AG10803 (cell line): ENCODE measurements at regions not wholly inside any gene's neighbourhood (a gene's known extent, or its start where the extent isn't known, plus 50 kb on each side); places are given as distances from the start of the nearest gene placed in this dataset.

Source experiments
- DNase-seq: peaks from one replicate; pipeline ENCODE4 v3.0.0; 2010; ENCODE audit warnings: low read depth
- H3K4me3 ChIP-seq: 2 replicates; pipeline ENCODE4 v1.5.1; 2011; ENCODE audit warnings: mild to moderate bottlenecking, low read length, control low read depth
- TF ChIP-seq, protein P1 (sequence below): conservative IDR thresholded peaks from 2 replicates; pipeline ENCODE4 v1.5.1; 2011; ENCODE audit warnings: mild to moderate bottlenecking, low read length, control low read depth, inconsistent platforms

GRCh38 chr16:64892835-64893785, 228.8 kb downstream of the CDH11 start:
- TF ChIP-seq, protein P1, sequence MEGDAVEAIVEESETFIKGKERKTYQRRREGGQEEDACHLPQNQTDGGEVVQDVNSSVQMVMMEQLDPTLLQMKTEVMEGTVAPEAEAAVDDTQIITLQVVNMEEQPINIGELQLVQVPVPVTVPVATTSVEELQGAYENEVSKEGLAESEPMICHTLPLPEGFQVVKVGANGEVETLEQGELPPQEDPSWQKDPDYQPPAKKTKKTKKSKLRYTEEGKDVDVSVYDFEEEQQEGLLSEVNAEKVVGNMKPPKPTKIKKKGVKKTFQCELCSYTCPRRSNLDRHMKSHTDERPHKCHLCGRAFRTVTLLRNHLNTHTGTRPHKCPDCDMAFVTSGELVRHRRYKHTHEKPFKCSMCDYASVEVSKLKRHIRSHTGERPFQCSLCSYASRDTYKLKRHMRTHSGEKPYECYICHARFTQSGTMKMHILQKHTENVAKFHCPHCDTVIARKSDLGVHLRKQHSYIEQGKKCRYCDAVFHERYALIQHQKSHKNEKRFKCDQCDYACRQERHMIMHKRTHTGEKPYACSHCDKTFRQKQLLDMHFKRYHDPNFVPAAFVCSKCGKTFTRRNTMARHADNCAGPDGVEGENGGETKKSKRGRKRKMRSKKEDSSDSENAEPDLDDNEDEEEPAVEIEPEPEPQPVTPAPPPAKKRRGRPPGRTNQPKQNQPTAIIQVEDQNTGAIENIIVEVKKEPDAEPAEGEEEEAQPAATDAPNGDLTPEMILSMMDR: peak; percentile 16
- H3K4me3 ChIP-seq: peak overlapping the region; percentile 52
- peak; percentile 95 for DNase-seq

- DNase-seq: no peak
- TF ChIP-seq, protein P1: no peak
These were observed 232.4 kb downstream of the CDH11 start for GRCh38 chr16:64889446-64889845.

GRCh38 chr16:64887651-64888050, 234.2 kb downstream of the CDH11 start:
- TF ChIP-seq, protein P1: no peak
- DNase-seq: no peak
- H3K4me3 ChIP-seq: no peak overlapping the region

More at GRCh38 chr16:64889446-64889845, 232.4 kb downstream of the CDH11 start:
- H3K4me3 ChIP-seq: no peak overlapping the region

DNA sequence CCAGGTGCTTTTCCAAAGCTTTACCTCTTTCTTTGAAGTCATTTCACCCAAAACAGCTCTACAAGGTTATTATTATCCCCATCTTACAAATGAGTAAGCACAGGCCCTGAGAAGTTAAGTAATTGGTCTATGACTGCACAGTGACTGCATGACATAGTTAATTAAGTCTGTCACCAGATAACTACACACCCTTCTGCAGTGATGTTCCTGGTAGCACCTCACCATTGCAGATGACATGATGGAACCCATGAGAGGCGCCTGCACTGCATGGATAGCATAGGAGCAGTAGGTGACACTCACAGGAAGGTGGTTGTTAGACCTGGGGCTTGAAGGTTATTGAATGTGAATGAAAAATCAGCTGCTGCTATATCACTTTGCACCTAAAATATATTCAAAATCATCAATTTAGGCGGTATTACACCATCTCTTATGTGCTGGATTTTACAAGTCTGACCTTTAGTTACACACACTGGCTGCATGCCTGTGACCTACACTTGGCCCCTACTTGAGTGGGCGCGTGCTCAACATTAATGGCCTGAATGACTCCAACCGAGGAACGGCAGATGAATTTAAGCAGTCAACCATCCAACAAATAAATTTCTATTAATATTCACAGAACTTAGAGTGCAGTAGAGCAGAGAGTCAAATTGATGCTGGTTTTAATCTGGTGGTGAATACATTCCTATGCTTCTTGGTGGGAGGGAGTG, 239.6 kb downstream of the CDH11 start:
- DNase-seq: no peak
- no peak overlapping the region for H3K4me3 ChIP-seq
- TF ChIP-seq, protein P1: no peak

DNA sequence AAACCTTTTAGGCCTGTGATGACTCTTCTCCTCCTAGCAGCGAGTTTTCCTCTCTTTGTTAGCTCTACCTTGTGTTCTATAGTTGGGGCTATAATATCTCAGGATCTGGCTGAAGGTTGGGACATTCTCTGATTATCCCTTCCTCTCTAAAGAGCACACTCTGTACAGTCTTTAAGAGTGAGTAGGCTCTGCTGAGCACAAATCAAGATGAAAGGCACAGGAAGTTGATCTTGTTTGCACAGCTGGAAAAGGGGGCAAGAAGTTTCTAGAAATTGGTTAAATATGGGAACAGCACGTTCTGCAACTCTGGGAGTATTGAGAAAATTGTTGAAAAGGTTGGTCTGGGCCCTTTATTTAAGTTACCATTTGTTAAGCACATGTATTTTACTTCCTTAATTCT, 240.9 kb downstream of the CDH11 start:
- TF ChIP-seq, protein P1: no peak
- H3K4me3 ChIP-seq: no peak overlapping the region
- DNase-seq: peak; percentile 42

DNA sequence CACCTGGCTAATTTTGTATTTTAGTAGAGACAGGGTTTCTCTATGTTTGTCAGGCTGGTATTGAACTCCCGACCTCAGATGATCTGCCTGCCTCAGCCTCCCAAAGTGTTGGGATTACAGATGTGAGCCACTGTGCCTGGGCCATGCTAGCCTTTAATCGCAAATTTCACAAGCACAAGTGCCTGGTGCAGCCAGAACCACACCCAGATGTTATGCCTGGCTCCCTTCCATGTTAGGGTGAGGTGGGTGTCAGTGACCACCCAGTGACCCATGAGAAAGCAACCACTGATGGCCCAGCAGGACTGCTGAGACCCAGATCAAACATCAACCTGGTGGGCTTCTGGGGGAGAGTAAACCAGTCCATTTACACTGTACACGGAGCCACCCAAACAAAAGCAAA, 241.9 kb downstream of the CDH11 start:
- TF ChIP-seq, protein P1: no peak
- no peak overlapping the region for H3K4me3 ChIP-seq
- DNase-seq: no peak
